ENCODE measurements at regions not wholly inside any gene's neighbourhood (a gene's known extent, or its start where the extent isn't known, plus 50 kb on each side); places are given as distances from the start of the nearest gene placed in this dataset.
"Not testable (repeated sequence)": the region's sequence is repeated elsewhere in the genome, so short reads cannot be mapped to it uniquely, and the experiment has no call there.

GRCh38 chr13:88436974-88437373, 765.8 kb downstream of the SLITRK5 start:
- no peak for DNase-seq

- no peak for DNase-seq
These were observed 779.3 kb downstream of the SLITRK5 start for GRCh38 chr13:88450515-88450914.

- no peak for DNase-seq
These were observed 785.0 kb downstream of the SLITRK5 start for GRCh38 chr13:88456151-88456550.

- no peak for DNase-seq
These were observed 788.2 kb downstream of the SLITRK5 start for GRCh38 chr13:88459331-88459730.

- DNase-seq: no peak
These were observed 790.3 kb downstream of the SLITRK5 start for GRCh38 chr13:88461272-88462009.

- DNase-seq: no peak
These were observed 793.7 kb downstream of the SLITRK5 start for GRCh38 chr13:88464851-88465250.

- no peak for DNase-seq
These were observed 801.1 kb downstream of the SLITRK5 start for GRCh38 chr13:88472316-88472715.

GRCh38 chr13:88483202-88483601, 812.0 kb downstream of the SLITRK5 start:
- no peak for DNase-seq

GRCh38 chr13:88507909-88508308, 836.7 kb downstream of the SLITRK5 start:
- DNase-seq: no peak

- not testable (repeated sequence) for DNase-seq
These were observed 841.8 kb downstream of the SLITRK5 start for GRCh38 chr13:88512993-88513392.

GRCh38 chr13:88526186-88526852, 855.1 kb downstream of the SLITRK5 start:
- DNase-seq: no peak

- no peak for DNase-seq
These were observed 855.7 kb downstream of the SLITRK5 start for GRCh38 chr13:88526853-88527215.

- no peak for DNase-seq
These were observed 870.8 kb downstream of the SLITRK5 start for GRCh38 chr13:88541994-88542393.

GRCh38 chr13:88544836-88545235, 873.7 kb downstream of the SLITRK5 start:
- no peak for DNase-seq

- DNase-seq: no peak
These were observed 881.8 kb downstream of the SLITRK5 start for GRCh38 chr13:88552966-88553365.

GRCh38 chr13:88565566-88565965, 894.4 kb downstream of the SLITRK5 start:
- no peak for DNase-seq

GRCh38 chr13:88585861-88586260, 914.7 kb downstream of the SLITRK5 start:
- DNase-seq: no peak

GRCh38 chr13:88586263-88586662, 915.1 kb downstream of the SLITRK5 start:
- peak; percentile 3 for DNase-seq

- no peak for DNase-seq
These were observed 919.4 kb downstream of the SLITRK5 start for GRCh38 chr13:88590574-88590973.

- no peak for DNase-seq
These were observed 920.9 kb downstream of the SLITRK5 start for GRCh38 chr13:88592105-88592504.

- DNase-seq: no peak
These were observed 930.8 kb downstream of the SLITRK5 start for GRCh38 chr13:88601949-88602348.

GRCh38 chr13:88602786-88603777, 931.9 kb downstream of the SLITRK5 start:
- DNase-seq: no peak

- no peak for DNase-seq
These were observed 946.0 kb downstream of the SLITRK5 start for GRCh38 chr13:88617176-88617575.
